ENCODE measurements at regions not wholly inside any gene's neighbourhood (a gene's known extent, or its start where the extent isn't known, plus 50 kb on each side); places are given as distances from the start of the nearest gene placed in this dataset.
A peak's percentile ranks its signal among the peaks of the same experiment; 100 is the strongest.

- no peaks in the 10 kb centered on the region for H3K36me3 ChIP-seq
- no peaks in the 10 kb centered on the region; the same call in 1 of the 2 replicates for H3K27me3 ChIP-seq (replicated peaks)
- H3K4me3 ChIP-seq: no peak overlapping the region
- no peaks in the 10 kb centered on the region for H3K4me1 ChIP-seq (replicated peaks)
- no peak for DNase-seq (ENCODE audit: low read depth in 1 of 2, low spot score in 2 of 2)
- H3K9me3 ChIP-seq (replicated peaks): no peaks in the 10 kb centered on the region; the same call in 1 of the 2 replicates
- no peak overlapping the region for H3K27ac ChIP-seq
These were observed 160.1 kb upstream of the DAP start for GRCh38 chr5:10921160-10921559.

GRCh38 chr5:10920400-10920799, 159.4 kb upstream of the DAP start:
- DNase-seq (ENCODE audit: low read depth in 1 of 2, low spot score in 2 of 2): no peak
- H3K4me1 ChIP-seq (replicated peaks): no peaks in the 10 kb centered on the region

GRCh38 chr5:10914741-10915480, 153.9 kb upstream of the DAP start:
- Histone ChIP-seq H3K9me3 (replicated peaks) (no peaks in the 10 kb centered on the region), H3K4me3 (no peak overlapping the region), H3K4me1 (replicated peaks) (peaks cover 12% of the 10 kb centered on the region), H3K36me3 (no peaks in the 10 kb centered on the region), H3K27ac (no peak overlapping the region), H3K27me3 (replicated peaks) (no peaks in the 10 kb centered on the region)
- DNase-seq (ENCODE audit: low read depth in 1 of 2, low spot score in 2 of 2): no peak

More at GRCh38 chr5:10920400-10920799, 159.4 kb upstream of the DAP start:
- Histone ChIP-seq H3K27ac (no peak overlapping the region), H3K9me3 (replicated peaks) (no peaks in the 10 kb centered on the region; the same call in 1 of the 2 replicates), H3K4me3 (no peak overlapping the region), H3K36me3 (no peaks in the 10 kb centered on the region), H3K27me3 (replicated peaks) (no peaks in the 10 kb centered on the region; the same call in 1 of the 2 replicates)

GRCh38 chr5:10913841-10914240, 152.8 kb upstream of the DAP start:
- H3K4me1 ChIP-seq (replicated peaks): peaks cover 12% of the 10 kb centered on the region
- H3K36me3 ChIP-seq: no peaks in the 10 kb centered on the region
- no peak overlapping the region for H3K4me3 ChIP-seq
- H3K27me3 ChIP-seq (replicated peaks): no peaks in the 10 kb centered on the region
- H3K9me3 ChIP-seq (replicated peaks): no peaks in the 10 kb centered on the region
- no peak overlapping the region for H3K27ac ChIP-seq
- peak; percentile 66 to 74 for DNase-seq (ENCODE audit: low read depth in 1 of 2, low spot score in 2 of 2)

GRCh38 chr5:10913181-10913810, 152.3 kb upstream of the DAP start:
- Histone ChIP-seq H3K27ac (no peak overlapping the region), H3K9me3 (replicated peaks) (no peaks in the 10 kb centered on the region), H3K27me3 (replicated peaks) (no peaks in the 10 kb centered on the region), H3K36me3 (no peaks in the 10 kb centered on the region), H3K4me1 (replicated peaks) (peaks cover 12% of the 10 kb centered on the region), H3K4me3 (no peak overlapping the region)
- no peak for DNase-seq (ENCODE audit: low read depth in 1 of 2, low spot score in 2 of 2)

- Histone ChIP-seq H3K9me3 (replicated peaks) (no peaks in the 10 kb centered on the region), H3K27me3 (replicated peaks) (no peaks in the 10 kb centered on the region), H3K36me3 (no peaks in the 10 kb centered on the region), H3K4me1 (replicated peaks) (peaks cover 12% of the 10 kb centered on the region), H3K4me3 (no peak overlapping the region), H3K27ac (no peak overlapping the region)
- DNase-seq (ENCODE audit: low read depth in 1 of 2, low spot score in 2 of 2): no peak
These were observed 151.4 kb upstream of the DAP start for GRCh38 chr5:10912435-10912834.

GRCh38 chr5:10910261-10910660, 149.2 kb upstream of the DAP start:
- H3K27ac ChIP-seq: no peak overlapping the region
- H3K4me3 ChIP-seq: no peak overlapping the region
- no peaks in the 10 kb centered on the region for H3K27me3 ChIP-seq (replicated peaks)
- no peaks in the 10 kb centered on the region for H3K9me3 ChIP-seq (replicated peaks)
- DNase-seq (ENCODE audit: low read depth in 1 of 2, low spot score in 2 of 2): no peak
- peaks cover 12% of the 10 kb centered on the region for H3K4me1 ChIP-seq (replicated peaks)
- no peaks in the 10 kb centered on the region for H3K36me3 ChIP-seq

GRCh38 chr5:10904862-10905432, 143.9 kb upstream of the DAP start:
- H3K9me3 ChIP-seq (replicated peaks): no peaks in the 10 kb centered on the region

GRCh38 chr5:10903786-10904560, 142.9 kb upstream of the DAP start:
- no peak overlapping the region for H3K4me3 ChIP-seq
- H3K27ac ChIP-seq: no peak overlapping the region
- H3K4me1 ChIP-seq (replicated peaks): peaks cover 34% of the 10 kb centered on the region
- H3K9me3 ChIP-seq (replicated peaks): no peaks in the 10 kb centered on the region
- H3K36me3 ChIP-seq: no peaks in the 10 kb centered on the region
- no peak for DNase-seq (ENCODE audit: low read depth in 1 of 2, low spot score in 2 of 2)
- no peaks in the 10 kb centered on the region for H3K27me3 ChIP-seq (replicated peaks)

More at GRCh38 chr5:10904862-10905432, 143.9 kb upstream of the DAP start:
- Histone ChIP-seq H3K4me3 (no peak overlapping the region), H3K27ac (no peak overlapping the region), H3K4me1 (replicated peaks) (peaks cover 25% of the 10 kb centered on the region), H3K36me3 (no peaks in the 10 kb centered on the region), H3K27me3 (replicated peaks) (no peaks in the 10 kb centered on the region)
- no peak for DNase-seq (ENCODE audit: low read depth in 1 of 2, low spot score in 2 of 2)

GRCh38 chr5:10902145-10902544, 141.1 kb upstream of the DAP start:
- DNase-seq (ENCODE audit: low read depth in 1 of 2, low spot score in 2 of 2): peak in 1 of 2 experiments; percentile 72
- Histone ChIP-seq H3K27me3 (replicated peaks) (no peaks in the 10 kb centered on the region), H3K4me1 (replicated peaks) (peaks cover 34% of the 10 kb centered on the region), H3K36me3 (no peaks in the 10 kb centered on the region), H3K9me3 (replicated peaks) (no peaks in the 10 kb centered on the region), H3K4me3 (no peak overlapping the region), H3K27ac (peak overlapping the region; percentile 53)

GRCh38 chr5:10898514-10898913, 137.5 kb upstream of the DAP start:
- H3K4me1 ChIP-seq (replicated peaks): peaks cover 36% of the 10 kb centered on the region
- DNase-seq (ENCODE audit: low read depth in 1 of 2, low spot score in 2 of 2): no peak
- no peak overlapping the region for H3K4me3 ChIP-seq
- no peaks in the 10 kb centered on the region for H3K9me3 ChIP-seq (replicated peaks)
- no peaks in the 10 kb centered on the region for H3K36me3 ChIP-seq
- H3K27ac ChIP-seq: no peak overlapping the region
- H3K27me3 ChIP-seq (replicated peaks): no peaks in the 10 kb centered on the region

GRCh38 chr5:10896016-10896415, 135.0 kb upstream of the DAP start:
- Histone ChIP-seq H3K4me1 (replicated peaks) (peaks cover 20% of the 10 kb centered on the region), H3K27me3 (replicated peaks) (no peaks in the 10 kb centered on the region), H3K36me3 (no peaks in the 10 kb centered on the region), H3K4me3 (no peak overlapping the region), H3K9me3 (replicated peaks) (peaks cover 3% of the 10 kb centered on the region; the same call in 1 of the 2 replicates), H3K27ac (no peak overlapping the region)
- no peak for DNase-seq (ENCODE audit: low read depth in 1 of 2, low spot score in 2 of 2)

GRCh38 chr5:10894445-10895054, 133.5 kb upstream of the DAP start:
- DNase-seq (ENCODE audit: low read depth in 1 of 2, low spot score in 2 of 2): no peak
- no peak overlapping the region for H3K27ac ChIP-seq
- H3K27me3 ChIP-seq (replicated peaks): no peaks in the 10 kb centered on the region
- no peak overlapping the region for H3K4me3 ChIP-seq
- H3K4me1 ChIP-seq (replicated peaks): peaks cover 7% of the 10 kb centered on the region
- no peaks in the 10 kb centered on the region for H3K36me3 ChIP-seq
- peaks cover 4% of the 10 kb centered on the region; the same call in 1 of the 2 replicates for H3K9me3 ChIP-seq (replicated peaks)
